ENCODE measurements at regions not wholly inside any gene's neighbourhood (a gene's known extent, or its start where the extent isn't known, plus 50 kb on each side); places are given as distances from the start of the nearest gene placed in this dataset.
A peak's percentile ranks its signal among the peaks of the same experiment; 100 is the strongest.

GRCh38 chr1:199766218-199766792 is 261.2 kb upstream of the NR5A2 start:
- Histone ChIP-seq H3K9ac (ENCODE audit: insufficient read depth in 1 of 2, low read length in 2 of 2) (no peak overlapping the region), H3K27ac (ENCODE audit: low read depth in 1 of 2, low read length in 1 of 2) (no peak overlapping the region), H3K4me1 (ENCODE audit: control insufficient read depth in 5 of 5, insufficient read depth in 5 of 5, low read length in 5 of 5) (no peaks in the 10 kb centered on the region), H3K36me3 (ENCODE audit: control insufficient read depth in 4 of 4, insufficient read depth in 4 of 4, low read length in 4 of 4) (no peaks in the 10 kb centered on the region), H3K9me3 (ENCODE audit: control insufficient read depth in 4 of 4, insufficient read depth in 3 of 4, low read length in 3 of 4) (peaks cover 0 to 6% (median 3%) of the 10 kb centered on the region in 4 donors), H3K27me3 (ENCODE audit: control insufficient read depth in 3 of 3, insufficient read depth in 3 of 3, low read length in 2 of 3) (no peaks in the 10 kb centered on the region), H3K4me3 (no peak overlapping the region)
- TF ChIP-seq CTCF (IDR thresholded peaks at IDR 0.05; ENCODE audit: control extremely low read depth, extremely low read depth), result no peak
- no peak for ATAC-seq (ENCODE audit: insufficient read depth, low FRiP score)
- DNase-seq, result no peak

GRCh38 chr1:199767700-199768099 is 259.8 kb upstream of the NR5A2 start:
- H3K4me3 ChIP-seq, result no peak overlapping the region
- 95 to 96% methylated on average over 2 of the region's 2 CpGs for WGBS, 2 donors
- H3K36me3 ChIP-seq (ENCODE audit: control insufficient read depth in 4 of 4, insufficient read depth in 4 of 4, low read length in 4 of 4), result no peaks in the 10 kb centered on the region
- H3K9ac ChIP-seq (ENCODE audit: insufficient read depth in 1 of 2, low read length in 2 of 2), result no peak overlapping the region
- no peak for DNase-seq
- no peaks in the 10 kb centered on the region for H3K27me3 ChIP-seq (ENCODE audit: control insufficient read depth in 3 of 3, insufficient read depth in 3 of 3, low read length in 2 of 3)
- H3K4me1 ChIP-seq (ENCODE audit: control insufficient read depth in 5 of 5, insufficient read depth in 5 of 5, low read length in 5 of 5), result no peaks in the 10 kb centered on the region
- TF ChIP-seq CTCF (IDR thresholded peaks at IDR 0.05; ENCODE audit: control extremely low read depth, extremely low read depth), result no peak
- ATAC-seq (ENCODE audit: insufficient read depth, low FRiP score), result no peak
- no peak overlapping the region for H3K27ac ChIP-seq (ENCODE audit: low read depth in 1 of 2, low read length in 1 of 2)
- H3K9me3 ChIP-seq (ENCODE audit: control insufficient read depth in 4 of 4, insufficient read depth in 3 of 4, low read length in 3 of 4), result peaks cover 0 to 6% (median 3%) of the 10 kb centered on the region in 4 donors

GRCh38 chr1:199774433-199775089 is 252.9 kb upstream of the NR5A2 start:
- H3K9ac ChIP-seq (ENCODE audit: insufficient read depth in 1 of 2, low read length in 2 of 2), result no peak overlapping the region
- H3K4me3 ChIP-seq, result no peak overlapping the region
- WGBS, 2 donors, result 44 to 55% methylated on average over 1 of the region's 1 CpG
- H3K4me1 ChIP-seq (ENCODE audit: control insufficient read depth in 5 of 5, insufficient read depth in 5 of 5, low read length in 5 of 5), result no peaks in the 10 kb centered on the region
- H3K27me3 ChIP-seq (ENCODE audit: control insufficient read depth in 3 of 3, insufficient read depth in 3 of 3, low read length in 2 of 3), result no peaks in the 10 kb centered on the region
- peak in 1 of 3 donors; percentile 43 for DNase-seq
- no peak for ATAC-seq (ENCODE audit: insufficient read depth, low FRiP score)
- no peaks in the 10 kb centered on the region for H3K36me3 ChIP-seq (ENCODE audit: control insufficient read depth in 4 of 4, insufficient read depth in 4 of 4, low read length in 4 of 4)
- no peaks in the 10 kb centered on the region for H3K9me3 ChIP-seq (ENCODE audit: control insufficient read depth in 4 of 4, insufficient read depth in 3 of 4, low read length in 3 of 4)
- no peak for TF ChIP-seq CTCF (IDR thresholded peaks at IDR 0.05; ENCODE audit: control extremely low read depth, extremely low read depth)
- no peak overlapping the region for H3K27ac ChIP-seq (ENCODE audit: low read depth in 1 of 2, low read length in 1 of 2)

Measured in lung (tissue), 11 donors.